22Rv1 (cell line): ENCODE measurements at regions not wholly inside any gene's neighbourhood (a gene's known extent, or its start where the extent isn't known, plus 50 kb on each side); places are given as distances from the start of the nearest gene placed in this dataset.

ENCODE experiments used
- CTCF ChIP-seq: fragments of 450-650 bp; IDR thresholded peaks from 2 replicates; pipeline ENCODE4 v1.5.1; 2017; ENCODE audit warnings: mild to moderate bottlenecking
- ZFX ChIP-seq: fragments of 450-650 bp; IDR thresholded peaks from 2 replicates; pipeline ENCODE4 v1.6.1; 2017; ENCODE audit warnings: antibody characterized with exemption, borderline replicate concordance

- TF ChIP-seq CTCF (no peak), ZFX (no peak)
Measured at GRCh38 chr12:131620520-131620919, 90.4 kb upstream of the SFSWAP start.
